Occipital lobe (tissue), 1 donor: ENCODE measurements at regions not wholly inside any gene's neighbourhood (a gene's known extent, or its start where the extent isn't known, plus 50 kb on each side); places are given as distances from the start of the nearest gene placed in this dataset.
"Not testable (repeated sequence)": the region's sequence is repeated elsewhere in the genome, so short reads cannot be mapped to it uniquely, and the experiment has no call there.

ENCODE experiments used
- DNase-seq: peaks from one replicate; lab custom pipeline; 2025; lab: John Stamatoyannopoulos, UW

- no peak for DNase-seq
Measured at GRCh38 chr7:10460474-10460873, 513.2 kb upstream of the PHF14 start.

- no peak for DNase-seq
Measured at GRCh38 chr7:10463701-10464100, 510.0 kb upstream of the PHF14 start.

GRCh38 chr7:10465536-10465935, 508.1 kb upstream of the PHF14 start:
- DNase-seq = not testable (repeated sequence)

GRCh38 chr7:10468908-10469307, 504.8 kb upstream of the PHF14 start:
- no peak for DNase-seq

GRCh38 chr7:10469476-10469875, 504.2 kb upstream of the PHF14 start:
- no peak for DNase-seq

GRCh38 chr7:10471280-10472058, 502.2 kb upstream of the PHF14 start:
- no peak for DNase-seq

- DNase-seq = no peak
Measured at GRCh38 chr7:10472115-10472514, 501.6 kb upstream of the PHF14 start.

- DNase-seq = no peak
Measured at GRCh38 chr7:10473569-10473968, 500.1 kb upstream of the PHF14 start.

- DNase-seq = no peak
Measured at GRCh38 chr7:10474048-10474447, 499.6 kb upstream of the PHF14 start.

- no peak for DNase-seq
Measured at GRCh38 chr7:10475940-10476641, 497.6 kb upstream of the PHF14 start.

- DNase-seq = no peak
Measured at GRCh38 chr7:10476642-10477041, 497.0 kb upstream of the PHF14 start.

- no peak for DNase-seq
Measured at GRCh38 chr7:10483671-10484070, 490.0 kb upstream of the PHF14 start.

GRCh38 chr7:10484767-10485166, 488.9 kb upstream of the PHF14 start:
- no peak for DNase-seq

- not testable (repeated sequence) for DNase-seq
Measured at GRCh38 chr7:10501206-10501884, 472.3 kb upstream of the PHF14 start.

GRCh38 chr7:10507032-10507431, 466.6 kb upstream of the PHF14 start:
- DNase-seq = no peak

- no peak for DNase-seq
Measured at GRCh38 chr7:10521306-10521705, 452.4 kb upstream of the PHF14 start.

GRCh38 chr7:10533429-10533828, 440.2 kb upstream of the PHF14 start:
- not testable (repeated sequence) for DNase-seq

- no peak for DNase-seq
Measured at GRCh38 chr7:10536561-10536960, 437.1 kb upstream of the PHF14 start.

GRCh38 chr7:10537764-10538163, 435.9 kb upstream of the PHF14 start:
- no peak for DNase-seq

GRCh38 chr7:10557375-10557774, 416.3 kb upstream of the PHF14 start:
- no peak for DNase-seq

GRCh38 chr7:10560497-10560896, 413.2 kb upstream of the PHF14 start:
- DNase-seq = no peak

- DNase-seq = no peak
Measured at GRCh38 chr7:10568891-10569290, 404.8 kb upstream of the PHF14 start.
